B cell (primary cell): ENCODE measurements at regions not wholly inside any gene's neighbourhood (a gene's known extent, or its start where the extent isn't known, plus 50 kb on each side); places are given as distances from the start of the nearest gene placed in this dataset.
"Not testable (repeated sequence)": the region's sequence is repeated elsewhere in the genome, so short reads cannot be mapped to it uniquely, and the experiment has no call there.

Experiments used
- ATAC-seq: fragments of 200-7000 bp; cut with Tn5 transposase; one replicate; pipeline ENCODE4 v1.10.0; 2021; ENCODE audit warnings: low read depth, mild to moderate bottlenecking, moderate number of reproducible peaks, moderate library complexity
- CTCF ChIA-PET: fragments of 350-600 bp; sonication (Branson Sonifier 250); formaldehyde crosslinking; loops from one replicate; lab custom pipeline; 2021; ENCODE audit warnings: antibody characterized with exemption, inconsistent platforms; lab: Charles Lee
- POLR2A ChIA-PET: fragments of 350-600 bp; sonication (Branson Sonifier 250); formaldehyde crosslinking; loops from one replicate; lab custom pipeline; 2021; ENCODE audit warnings: antibody characterized with exemption; lab: Charles Lee
- DNase-seq: peaks from one replicate; pipeline ENCODE4 v3.0.0; 2013
- H2AFZ ChIP-seq: 2 replicates; pipeline ENCODE4 v1.6.1; 2012; ENCODE audit warnings: mild to moderate bottlenecking, low read depth, low read length; ENCODE audit not compliant: insufficient read depth, poor library complexity, severe bottlenecking
- H3K27ac ChIP-seq, 2 donors: 1 replicate in 1 of 2; 2 replicates in 1 of 2; pipeline ENCODE4 v1.5.1; 2012 to 2013; ENCODE audit warnings: low read length in 2 of 2, mild to moderate bottlenecking in 2 of 2, moderate library complexity in 1 of 2
- H3K27me3 ChIP-seq, 4 experiments: fragments of 200-600 bp in 1 of 4; sonication (generic) in 1 of 4; replicated peaks in 1 of 4; 1 replicate in 2 of 4; 2 replicates in 2 of 4; pipeline versions ENCODE4 v1.6.1 to v1.7.0; 2013 to 2016; ENCODE audit warnings: low read length in 3 of 4, mild to moderate bottlenecking in 2 of 4, mixed read lengths in 1 of 4, moderate library complexity in 1 of 4; ENCODE audit not compliant: insufficient read depth in 4 of 4, control insufficient read depth in 3 of 4; ENCODE audit errors: control extremely low read depth in 1 of 4
- H3K36me3 ChIP-seq, 2 experiments: replicated peaks in 1 of 2; 1 replicate in 1 of 2; 2 replicates in 1 of 2; pipeline versions ENCODE4 v1.6.1 to v1.7.1; 2013; ENCODE audit warnings: low read length in 1 of 2; ENCODE audit not compliant: insufficient read depth in 2 of 2, control insufficient read depth in 1 of 2; ENCODE audit errors: control extremely low read depth in 1 of 2, extremely low read depth in 1 of 2
- H3K4me1 ChIP-seq, 2 donors: fragments of 200-600 bp in 1 of 2; sonication (generic) in 1 of 2; 1 replicate in 1 of 2; 2 replicates in 1 of 2; pipeline versions ENCODE4 v1.5.1 to v1.6.1; 2013 to 2017; ENCODE audit warnings: low read length in 2 of 2; ENCODE audit not compliant: control insufficient read depth in 2 of 2, insufficient read depth in 2 of 2
- H3K4me2 ChIP-seq: replicated peaks from 2 replicates; pipeline ENCODE3; 2012; ENCODE audit warnings: mild to moderate bottlenecking, low read depth, low read length; ENCODE audit not compliant: poor library complexity, severe bottlenecking
- H3K4me3 ChIP-seq, 5 experiments: fragments of 200-600 bp in 1 of 5; sonication (generic) in 1 of 5; 1 replicate in 3 of 5; 2 replicates in 2 of 5; pipeline versions ENCODE4 v1.5.1 to v1.7.0; 2011 to 2016; ENCODE audit warnings: low read length in 4 of 5, mild to moderate bottlenecking in 4 of 5, low read depth in 2 of 5, control low read depth in 1 of 5, moderate library complexity in 1 of 5; ENCODE audit not compliant: insufficient read depth in 1 of 5; ENCODE audit errors: control extremely low read depth in 1 of 5, extremely low read depth in 1 of 5
- H3K79me2 ChIP-seq: fragments of 200-600 bp; sonication (generic); one replicate; pipeline ENCODE4 v1.6.0; 2016; ENCODE audit warnings: low read length; ENCODE audit not compliant: control insufficient read depth, insufficient read depth
- H3K9ac ChIP-seq: fragments of 200-600 bp; sonication (generic); 2 replicates; pipeline ENCODE4 v1.6.1; 2017; ENCODE audit warnings: mild to moderate bottlenecking, low read length, moderate library complexity
- H3K9me3 ChIP-seq, 3 donors: one replicate each; pipeline versions ENCODE4 v1.6.1 to v1.7.1; 2013; ENCODE audit warnings: low read length in 2 of 3; ENCODE audit not compliant: control insufficient read depth in 2 of 3, insufficient read depth in 1 of 3; ENCODE audit errors: control extremely low read depth in 1 of 3
- H4K20me1 ChIP-seq: 2 replicates; pipeline ENCODE4 v1.6.0; 2012; ENCODE audit warnings: mild to moderate bottlenecking, low read length; ENCODE audit not compliant: insufficient read depth, control insufficient read depth, poor library complexity, severe bottlenecking
- H3K27ac Mint-ChIP-seq: one replicate; pipeline ENCODE4 v1.8.0; 2021; ENCODE audit warnings: mixed read lengths
- H3K27me3 Mint-ChIP-seq: one replicate; pipeline ENCODE4 v1.8.0; 2021; ENCODE audit warnings: mixed read lengths
- H3K4me1 Mint-ChIP-seq: one replicate; pipeline ENCODE4 v1.8.0; 2021; ENCODE audit warnings: mixed read lengths
- H3K4me3 Mint-ChIP-seq: one replicate; pipeline ENCODE4 v1.8.0; 2021; ENCODE audit warnings: mixed read lengths
- H3K9me3 Mint-ChIP-seq: one replicate; pipeline ENCODE4 v1.8.0; 2022; ENCODE audit warnings: mixed read lengths; ENCODE audit not compliant: insufficient read depth
- CTCF ChIP-seq: fragments of 200-600 bp; IDR thresholded peaks from one replicate; pipeline ENCODE4 v1.8.0; 2022; ENCODE audit warnings: antibody characterized with exemption, mild to moderate bottlenecking
- WGBS: methylation state at CpG from one replicate; pipeline ENCODE4 v1.1.5; 2013; ENCODE audit warnings: missing lambda C conversion rate; ENCODE audit not compliant: insufficient coverage; 5-methylcytosine and 5-hydroxymethylcytosine counted together
- intact Hi-C: fragments of 100-400 bp; cut with micrococcal nuclease; formaldehyde crosslinking; loops from one replicate; pipeline ENCODE4 v1.10.0; 2022

GRCh38 chr3:195653641-195654040, 67.1 kb upstream of the MUC20 start:
- H4K20me1 ChIP-seq, H3K9ac ChIP-seq, CTCF ChIA-PET, H3K4me2 ChIP-seq, H2AFZ ChIP-seq, H3K27ac ChIP-seq, H3K36me3 ChIP-seq, H3K4me1 ChIP-seq, POLR2A ChIA-PET, H3K27ac Mint-ChIP-seq, ATAC-seq, H3K9me3 Mint-ChIP-seq, H3K4me3 ChIP-seq, H3K27me3 Mint-ChIP-seq, H3K27me3 ChIP-seq, H3K9me3 ChIP-seq, H3K79me2 ChIP-seq: not testable (repeated sequence)
- Mint-ChIP-seq H3K4me1 (peaks cover 11% of the 10 kb centered on the region), H3K4me3 (peak overlapping the region; percentile 32)
- TF ChIP-seq CTCF: peak; percentile 63
- intact Hi-C loops: loop anchor here (2.0 to 10.0 kb wide), 2 partner anchors 197 to 379 kb away; partner anchors contain the start of gene XXYLT1
- WGBS: no CpG with 5 or more reads among the region's 14 CpGs
- DNase-seq: peak; percentile 35

GRCh38 chr3:195647912-195648702, 64.4 kb upstream of the APOD start:
- H3K9ac ChIP-seq, H3K27me3 Mint-ChIP-seq, H4K20me1 ChIP-seq, H3K79me2 ChIP-seq, H3K4me3 ChIP-seq, H3K4me1 Mint-ChIP-seq, H2AFZ ChIP-seq, H3K4me1 ChIP-seq, CTCF ChIA-PET, POLR2A ChIA-PET, DNase-seq, H3K9me3 ChIP-seq, H3K27ac ChIP-seq, H3K4me2 ChIP-seq, ATAC-seq, H3K36me3 ChIP-seq, H3K27ac Mint-ChIP-seq, H3K27me3 ChIP-seq, H3K9me3 Mint-ChIP-seq, H3K4me3 Mint-ChIP-seq: not testable (repeated sequence)
- WGBS: 83% methylated on average over 11 of the region's 19 CpGs
- intact Hi-C loops: loop anchor here (10.0 kb wide), 1 partner anchor 57 kb away; no protein-coding TSS in a partner anchor

- H3K27ac ChIP-seq, POLR2A ChIA-PET, H2AFZ ChIP-seq, ATAC-seq, H3K9me3 ChIP-seq, H3K9me3 Mint-ChIP-seq, H3K4me1 Mint-ChIP-seq, H3K4me3 Mint-ChIP-seq, H3K27me3 Mint-ChIP-seq, H3K36me3 ChIP-seq, H3K9ac ChIP-seq, CTCF ChIA-PET, H3K79me2 ChIP-seq, H3K27ac Mint-ChIP-seq, H3K4me1 ChIP-seq, H3K27me3 ChIP-seq, H3K4me2 ChIP-seq, DNase-seq, H3K4me3 ChIP-seq, H4K20me1 ChIP-seq: not testable (repeated sequence)
- 96% methylated on average over 6 of the region's 8 CpGs for WGBS
- intact Hi-C loops: loop anchor here (10.0 kb wide), 1 partner anchor 59 kb away; no protein-coding TSS in a partner anchor
Measured at GRCh38 chr3:195645872-195646271, 62.1 kb upstream of the APOD start.
